ENCODE measurements at regions not wholly inside any gene's neighbourhood (a gene's known extent, or its start where the extent isn't known, plus 50 kb on each side); places are given as distances from the start of the nearest gene placed in this dataset.

DNA sequence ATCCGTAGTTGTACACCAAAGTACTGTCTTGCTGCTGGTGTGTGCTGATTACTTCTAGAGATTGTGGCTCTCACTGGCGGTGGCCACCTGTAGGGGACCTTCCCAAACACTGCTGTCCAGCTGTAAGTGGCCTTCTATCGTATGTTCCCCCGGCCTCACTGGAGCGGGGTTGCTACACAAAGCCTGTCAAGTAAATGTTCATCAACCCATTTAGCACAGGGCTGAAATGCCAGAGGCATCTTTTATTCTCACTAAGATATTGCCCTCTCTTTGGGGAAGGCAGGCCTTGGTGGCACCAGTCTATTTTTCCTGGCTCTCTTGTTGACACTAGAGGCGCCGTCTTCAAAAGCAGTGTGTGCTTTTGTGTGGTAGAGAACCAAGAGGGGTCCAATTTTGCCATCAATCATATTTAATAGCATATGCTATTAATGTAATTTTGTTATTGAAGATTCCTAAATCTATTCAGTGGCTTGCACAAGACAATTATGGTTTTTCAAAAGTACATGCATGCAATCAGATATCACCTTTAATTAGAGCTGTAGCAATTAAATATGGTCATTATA is 514.4 kb upstream of the SALL1 start:
- TF ChIP-seq, protein P1, sequence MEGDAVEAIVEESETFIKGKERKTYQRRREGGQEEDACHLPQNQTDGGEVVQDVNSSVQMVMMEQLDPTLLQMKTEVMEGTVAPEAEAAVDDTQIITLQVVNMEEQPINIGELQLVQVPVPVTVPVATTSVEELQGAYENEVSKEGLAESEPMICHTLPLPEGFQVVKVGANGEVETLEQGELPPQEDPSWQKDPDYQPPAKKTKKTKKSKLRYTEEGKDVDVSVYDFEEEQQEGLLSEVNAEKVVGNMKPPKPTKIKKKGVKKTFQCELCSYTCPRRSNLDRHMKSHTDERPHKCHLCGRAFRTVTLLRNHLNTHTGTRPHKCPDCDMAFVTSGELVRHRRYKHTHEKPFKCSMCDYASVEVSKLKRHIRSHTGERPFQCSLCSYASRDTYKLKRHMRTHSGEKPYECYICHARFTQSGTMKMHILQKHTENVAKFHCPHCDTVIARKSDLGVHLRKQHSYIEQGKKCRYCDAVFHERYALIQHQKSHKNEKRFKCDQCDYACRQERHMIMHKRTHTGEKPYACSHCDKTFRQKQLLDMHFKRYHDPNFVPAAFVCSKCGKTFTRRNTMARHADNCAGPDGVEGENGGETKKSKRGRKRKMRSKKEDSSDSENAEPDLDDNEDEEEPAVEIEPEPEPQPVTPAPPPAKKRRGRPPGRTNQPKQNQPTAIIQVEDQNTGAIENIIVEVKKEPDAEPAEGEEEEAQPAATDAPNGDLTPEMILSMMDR (IDR thresholded peaks at IDR 0.05 in 8 of 11, conservative IDR thresholded peaks at IDR 0.05 in 3 of 11): no peak
- TF ChIP-seq POLR2A (IDR thresholded peaks at IDR 0.05) (no peak), POLR2AphosphoS5 (IDR thresholded peaks at IDR 0.05) (no peak)
